AG09319 (cell line): ENCODE measurements at regions not wholly inside any gene's neighbourhood (a gene's known extent, or its start where the extent isn't known, plus 50 kb on each side); places are given as distances from the start of the nearest gene placed in this dataset.

Experiments used
- DNase-seq: peaks from one replicate; pipeline ENCODE4 v3.0.0-alpha.2; 2010; ENCODE audit warnings: low read depth; ENCODE audit errors: extremely low read depth
- TF ChIP-seq, protein P1 (sequence below): IDR thresholded peaks from 2 replicates; pipeline ENCODE4 v1.5.1; 2011; ENCODE audit warnings: low read depth, mild to moderate bottlenecking, inconsistent platforms, low read length, moderate library complexity

DNA sequence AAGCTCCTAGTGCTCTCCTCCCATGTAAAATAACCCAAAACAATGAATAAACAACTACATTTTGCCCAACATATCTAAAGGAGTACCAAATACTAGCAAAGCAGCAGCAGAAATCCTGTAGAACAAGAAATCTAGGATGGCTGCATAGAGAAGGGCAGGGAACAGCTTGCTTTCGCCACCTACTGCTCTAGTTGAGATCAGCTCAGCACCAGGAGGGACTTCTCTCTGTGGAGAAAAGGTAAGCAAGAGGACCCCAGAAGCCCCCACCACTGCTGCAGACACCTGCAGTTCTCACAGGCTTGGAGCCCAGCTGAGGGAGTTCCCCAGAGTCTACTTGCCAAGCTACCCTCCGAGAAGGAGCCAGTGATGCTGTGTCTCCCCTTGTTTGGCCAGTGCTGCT lies 243.0 kb upstream of the CHST9 start:
- no peak for DNase-seq
- TF ChIP-seq, protein P1, sequence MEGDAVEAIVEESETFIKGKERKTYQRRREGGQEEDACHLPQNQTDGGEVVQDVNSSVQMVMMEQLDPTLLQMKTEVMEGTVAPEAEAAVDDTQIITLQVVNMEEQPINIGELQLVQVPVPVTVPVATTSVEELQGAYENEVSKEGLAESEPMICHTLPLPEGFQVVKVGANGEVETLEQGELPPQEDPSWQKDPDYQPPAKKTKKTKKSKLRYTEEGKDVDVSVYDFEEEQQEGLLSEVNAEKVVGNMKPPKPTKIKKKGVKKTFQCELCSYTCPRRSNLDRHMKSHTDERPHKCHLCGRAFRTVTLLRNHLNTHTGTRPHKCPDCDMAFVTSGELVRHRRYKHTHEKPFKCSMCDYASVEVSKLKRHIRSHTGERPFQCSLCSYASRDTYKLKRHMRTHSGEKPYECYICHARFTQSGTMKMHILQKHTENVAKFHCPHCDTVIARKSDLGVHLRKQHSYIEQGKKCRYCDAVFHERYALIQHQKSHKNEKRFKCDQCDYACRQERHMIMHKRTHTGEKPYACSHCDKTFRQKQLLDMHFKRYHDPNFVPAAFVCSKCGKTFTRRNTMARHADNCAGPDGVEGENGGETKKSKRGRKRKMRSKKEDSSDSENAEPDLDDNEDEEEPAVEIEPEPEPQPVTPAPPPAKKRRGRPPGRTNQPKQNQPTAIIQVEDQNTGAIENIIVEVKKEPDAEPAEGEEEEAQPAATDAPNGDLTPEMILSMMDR: no peak; the same call in 1 of the 2 replicates

GRCh38 chr18:27423581-27423980 lies 238.5 kb upstream of the CHST9 start:
- no peak for DNase-seq
- TF ChIP-seq, protein P1: no peak

GRCh38 chr18:27419646-27420045 lies 234.5 kb upstream of the CHST9 start:
- TF ChIP-seq, protein P1: no peak
- no peak for DNase-seq

- DNase-seq: no peak
- TF ChIP-seq, protein P1: no peak
Measured at GRCh38 chr18:27415495-27415894, 230.4 kb upstream of the CHST9 start.

DNA sequence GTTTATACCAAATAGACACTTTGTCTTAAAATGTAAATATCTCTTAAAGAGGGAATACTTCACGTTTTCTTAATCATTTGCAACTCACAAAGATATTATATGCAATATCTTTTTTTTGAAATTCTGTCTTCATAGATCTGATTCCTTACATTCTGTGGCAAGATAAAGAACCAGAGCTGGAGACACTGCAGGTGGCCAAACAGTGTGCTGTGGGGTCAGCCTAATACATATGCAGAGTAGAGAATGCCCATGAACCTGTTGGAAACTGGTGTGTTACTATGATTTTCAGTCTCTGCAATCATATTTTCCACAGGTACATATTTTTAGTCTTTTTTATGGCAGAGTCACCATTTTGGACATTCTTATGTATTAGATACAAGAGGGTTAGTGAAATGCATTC lies 229.6 kb upstream of the CHST9 start:
- DNase-seq: no peak
- TF ChIP-seq, protein P1: no peak

DNA sequence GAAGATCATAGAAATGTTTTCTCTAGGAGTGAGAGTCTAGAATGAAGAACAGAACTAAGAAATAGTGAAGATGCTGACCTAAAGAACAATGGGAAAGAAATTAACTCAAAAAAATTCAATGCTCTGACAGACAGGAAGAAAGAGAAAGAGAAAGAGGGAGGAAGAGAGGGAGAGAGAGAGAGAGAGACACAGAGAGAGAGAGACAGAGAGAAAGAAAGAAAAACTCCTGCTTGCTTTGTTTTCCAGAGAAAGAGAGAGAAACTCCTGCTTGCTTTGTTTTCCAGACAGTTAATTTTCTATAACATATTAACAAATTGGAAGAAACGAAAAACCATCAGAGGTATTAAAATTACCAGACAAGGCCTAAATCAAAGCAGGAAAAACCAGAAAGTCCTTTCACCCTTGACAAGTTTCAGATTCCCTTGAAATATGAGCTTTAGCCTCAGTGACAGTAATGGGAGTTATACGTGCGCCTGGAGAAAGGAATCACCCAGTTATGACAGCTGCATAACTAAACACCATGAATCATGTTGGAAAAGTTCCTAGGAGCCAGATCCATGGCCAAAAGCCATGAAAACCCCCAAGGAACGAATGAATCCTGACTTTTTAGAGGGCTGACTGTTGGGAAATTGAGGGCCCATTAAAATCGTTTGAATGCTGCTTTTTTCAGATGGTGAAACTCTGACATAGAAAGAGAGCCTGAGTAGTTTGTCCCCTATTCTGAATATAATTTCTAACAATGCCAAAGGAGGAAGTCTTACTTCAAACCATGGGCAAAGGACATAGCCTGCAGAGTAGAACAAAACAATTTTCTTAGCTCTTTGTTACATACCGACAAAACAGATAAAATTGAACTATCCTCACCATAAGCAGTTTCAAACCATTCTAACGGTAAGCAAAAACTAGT lies 228.6 kb upstream of the CHST9 start:
- TF ChIP-seq, protein P1: no peak

GRCh38 chr18:27412556-27412955 lies 227.4 kb upstream of the CHST9 start:
- TF ChIP-seq, protein P1: no peak
- DNase-seq: no peak

More for the DNA sequence above, 228.6 kb upstream of the CHST9 start:
- DNase-seq: no peak
